Endothelial cell of umbilical vein (primary cell): ENCODE measurements at regions not wholly inside any gene's neighbourhood (a gene's known extent, or its start where the extent isn't known, plus 50 kb on each side); places are given as distances from the start of the nearest gene placed in this dataset.

Experiments
- BruUV-seq: library from RNA; stranded (reverse); fragments of 400-500 nt; replicated peaks from 2 replicates; lab custom pipeline; 2021; lab: Mats Ljungman, UMichigan
- CTCF ChIA-PET: fragments of 300-600, 350-600 bp; sonication (Branson Sonifier 250); formaldehyde crosslinking; loops from one replicate; lab custom pipeline; 2021; ENCODE audit warnings: antibody characterized with exemption, inconsistent platforms; lab: Charles Lee
- POLR2A ChIA-PET: fragments of 300-600, 350-600 bp; sonication (Branson Sonifier 250); formaldehyde crosslinking; loops from one replicate; lab custom pipeline; 2021; ENCODE audit warnings: antibody characterized with exemption, inconsistent platforms; lab: Charles Lee
- DNase-seq: peaks from one replicate; pipeline ENCODE4 v3.0.0-alpha.2; 2011; ENCODE audit warnings: low read depth, low spot score
- FAIRE-seq: peaks from 2 replicates; lab custom pipeline; 2011; peaks lifted over from hg19 to GRCh38; lab: Jason Lieb, UNC
- H2AFZ ChIP-seq: 2 replicates; pipeline ENCODE4 v1.6.0; 2012; ENCODE audit warnings: low read depth, low read length, control low read depth, inconsistent platforms
- H3K27ac ChIP-seq: 2 replicates; pipeline ENCODE4 v1.5.1; 2011; ENCODE audit warnings: low read depth, mild to moderate bottlenecking, control low read depth, low read length, moderate library complexity; ENCODE audit not compliant: insufficient read depth
- H3K27me3 ChIP-seq, 2 experiments: 2 replicates each; pipeline versions ENCODE4 v1.6.0 to v1.6.1; 2011; ENCODE audit warnings: low read length in 2 of 2, mixed read lengths in 1 of 2; ENCODE audit not compliant: control insufficient read depth in 2 of 2, insufficient read depth in 2 of 2
- H3K36me3 ChIP-seq, 2 experiments: 2 replicates in 1 of 2; 3 replicates in 1 of 2; pipeline ENCODE4 v1.5.1; 2011; ENCODE audit warnings: low read length in 2 of 2, mild to moderate bottlenecking in 1 of 2, moderate library complexity in 1 of 2; ENCODE audit not compliant: control insufficient read depth in 2 of 2, insufficient read depth in 2 of 2; ENCODE audit errors: extremely low read depth in 1 of 2
- H3K4me1 ChIP-seq: 3 replicates; pipeline ENCODE4 v1.5.1; 2011; ENCODE audit warnings: mild to moderate bottlenecking, low read length; ENCODE audit not compliant: control insufficient read depth, insufficient read depth; ENCODE audit errors: extremely low read depth
- H3K4me2 ChIP-seq: 2 replicates; pipeline ENCODE4 v1.6.1; 2011; ENCODE audit warnings: low read length, control low read depth, mixed read lengths; ENCODE audit not compliant: insufficient read depth
- H3K4me3 ChIP-seq, 3 experiments: fragments of 200-600 bp in 1 of 3; sonication (generic), shearing (Covaris generic) in 1 of 3; replicated peaks in 1 of 3; 2 replicates each; pipeline ENCODE4 v1.5.1; 2011 to 2016; ENCODE audit warnings: control low read depth in 3 of 3, low read length in 3 of 3, mild to moderate bottlenecking in 2 of 3, inconsistent platforms in 1 of 3, low read depth in 1 of 3, moderate library complexity in 1 of 3; ENCODE audit not compliant: insufficient read depth in 1 of 3
- H3K79me2 ChIP-seq: 2 replicates; pipeline ENCODE4 v1.6.0; 2012; ENCODE audit warnings: low read length, inconsistent platforms; ENCODE audit not compliant: control insufficient read depth, insufficient read depth
- H3K9ac ChIP-seq: replicated peaks from 2 replicates; pipeline ENCODE3; 2011; ENCODE audit warnings: low read length, control low read depth; ENCODE audit not compliant: insufficient read depth; ENCODE audit errors: extremely low read depth
- H3K9me1 ChIP-seq: replicated peaks from 3 replicates; pipeline ENCODE4 v1.6.0; 2011; ENCODE audit warnings: mild to moderate bottlenecking, low read length; ENCODE audit not compliant: control insufficient read depth, insufficient read depth; ENCODE audit errors: extremely low read depth
- H3K9me3 ChIP-seq: replicated peaks from 2 replicates; pipeline ENCODE4 v1.5.1; 2012; ENCODE audit warnings: low read length, inconsistent platforms; ENCODE audit not compliant: control insufficient read depth, insufficient read depth
- H4K20me1 ChIP-seq: replicated peaks from 2 replicates; pipeline ENCODE3; 2011; ENCODE audit warnings: mild to moderate bottlenecking, low read length; ENCODE audit not compliant: control insufficient read depth, insufficient read depth; ENCODE audit errors: extremely low read depth
- CTCF ChIP-seq, 2 donors: IDR thresholded peaks; 1 replicate in 1 of 2; 2 replicates in 1 of 2; pipeline ENCODE4 v1.5.1; 2011; ENCODE audit warnings: low read length in 2 of 2, mild to moderate bottlenecking in 2 of 2, moderate library complexity in 2 of 2, control low read depth in 1 of 2, inconsistent platforms in 1 of 2, low read depth in 1 of 2; ENCODE audit not compliant: insufficient read depth in 1 of 2; ENCODE audit errors: extremely low read depth in 1 of 2
- EZH2 ChIP-seq: IDR thresholded peaks from 2 replicates; pipeline ENCODE4 v1.6.1; 2012; ENCODE audit warnings: borderline replicate concordance, low read depth, mild to moderate bottlenecking, moderate library complexity, low read length, inconsistent platforms; ENCODE audit not compliant: severe bottlenecking
- FOS ChIP-seq: IDR thresholded peaks from 2 replicates; pipeline ENCODE4 v1.6.1; 2011; ENCODE audit warnings: mild to moderate bottlenecking, low read length, moderate library complexity, borderline replicate concordance; ENCODE audit not compliant: insufficient read depth
- GATA2 ChIP-seq: IDR thresholded peaks from 2 replicates; pipeline ENCODE4 v1.7.0; 2011; ENCODE audit warnings: low read depth, mild to moderate bottlenecking, moderate library complexity, mixed read lengths, low read length; ENCODE audit not compliant: insufficient read length, insufficient read depth
- JUN ChIP-seq: IDR thresholded peaks from 2 replicates; pipeline ENCODE4 v1.6.1; 2011; ENCODE audit warnings: borderline replicate concordance, low read depth; ENCODE audit not compliant: insufficient read length, insufficient read depth
- MAX ChIP-seq: IDR thresholded peaks from 2 replicates; pipeline ENCODE4 v1.6.1; 2011; ENCODE audit not compliant: insufficient read depth, insufficient read length
- MYC ChIP-seq: IDR thresholded peaks from one replicate; pipeline ENCODE4 v1.6.1; 2011; ENCODE audit warnings: mild to moderate bottlenecking, low read depth, low read length
- POLR2A ChIP-seq: IDR thresholded peaks from 2 replicates; pipeline ENCODE4 v1.6.1; 2012; ENCODE audit warnings: low read depth, mild to moderate bottlenecking, control low read depth, low read length
- POLR2AphosphoS5 ChIP-seq: IDR thresholded peaks from 2 replicates; pipeline ENCODE4 v1.6.1; 2012; ENCODE audit warnings: low read depth, mild to moderate bottlenecking, control low read depth, low read length, moderate library complexity; ENCODE audit not compliant: insufficient read depth
- dilution Hi-C: fragments of 300-500 bp; cut with MboI; formaldehyde crosslinking; loops from one replicate; pipeline ENCODE4 v1.15.0; 2019; ENCODE audit warnings: low sequenced_read_pairs; ENCODE audit not compliant: extremely low pct_ligation_motif_present
- intact Hi-C: fragments of 100-400 bp; cut with micrococcal nuclease; formaldehyde crosslinking; loops from one replicate; pipeline ENCODE4 v1.10.0; 2022

- no peaks in the 10 kb centered on the region for H3K36me3 ChIP-seq
- POLR2A ChIA-PET, result no interaction called here
- H3K4me1 ChIP-seq, result no peaks in the 10 kb centered on the region
- H3K9ac ChIP-seq, result no peak overlapping the region
- no peak for FAIRE-seq
- no peaks in the 10 kb centered on the region for H3K27me3 ChIP-seq
- CTCF ChIA-PET, result no interaction called here
- TF ChIP-seq EZH2 (no peak), FOS (no peak), GATA2 (no peak), POLR2A (no peak), CTCF (IDR thresholded peaks at IDR 0.05; ENCODE audit: extremely low read depth in 1 of 2, insufficient read depth in 1 of 2, low read depth in 1 of 2, low read length in 2 of 2) (no peak), MYC (no peak), MAX (no peak), JUN (no peak), POLR2AphosphoS5 (no peak)
- H3K27ac ChIP-seq, result no peak overlapping the region
- dilution Hi-C loops (no loop called here), intact Hi-C loops (no loop called here)
- H4K20me1 ChIP-seq, result no peaks in the 10 kb centered on the region
- H2AFZ ChIP-seq, result no peak overlapping the region
- no peaks in the 10 kb centered on the region for H3K9me3 ChIP-seq
- DNase-seq, result no peak
- no TSS peak for BruUV-seq
- no peak overlapping the region for H3K4me2 ChIP-seq
- no peaks in the 10 kb centered on the region for H3K79me2 ChIP-seq
- H3K4me3 ChIP-seq, result no peak overlapping the region
- no peaks in the 10 kb centered on the region for H3K9me1 ChIP-seq
Measured at GRCh38 chr21:41102281-41102680, 65.7 kb upstream of the BACE2 start.
